GM23248 (cell line): ENCODE measurements at regions not wholly inside any gene's neighbourhood (a gene's known extent, or its start where the extent isn't known, plus 50 kb on each side); places are given as distances from the start of the nearest gene placed in this dataset.

Source experiments
- EZH2 ChIP-seq: fragments of 200-600 bp; sonication (generic); IDR thresholded peaks from 2 replicates; pipeline ENCODE4 v1.6.1; 2018; ENCODE audit warnings: antibody characterized with exemption, mild to moderate bottlenecking; ENCODE audit not compliant: insufficient read depth, poor library complexity, severe bottlenecking
- EZH2phosphoT487 ChIP-seq: fragments of 200-600 bp; sonication (generic); IDR thresholded peaks from 2 replicates; pipeline ENCODE4 v1.6.1; 2018; ENCODE audit warnings: antibody characterized with exemption, moderate library complexity, mild to moderate bottlenecking, low read depth; ENCODE audit not compliant: insufficient read depth

DNA sequence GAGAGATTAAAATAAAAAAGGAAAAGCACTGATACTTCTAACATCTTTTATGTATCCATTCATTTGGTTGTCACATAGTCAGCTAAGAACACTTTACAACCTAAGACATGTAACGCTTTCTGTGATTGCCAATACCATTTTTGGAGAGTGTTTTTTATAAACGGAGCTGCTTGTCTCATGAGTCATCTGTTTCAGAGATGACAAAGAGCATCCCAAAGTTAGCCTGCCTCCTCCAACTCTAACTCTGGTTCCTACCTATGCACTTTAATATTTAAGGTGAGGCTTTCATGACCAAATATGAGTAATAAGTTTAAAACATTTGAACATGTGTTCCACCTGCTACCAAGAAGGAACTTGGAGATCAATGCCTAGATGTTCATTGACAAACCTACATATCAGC lies 260.1 kb upstream of the SMIM21 start:
- TF ChIP-seq EZH2 (no peak), EZH2phosphoT487 (no peak)
